A673 (cell line): ENCODE measurements at regions not wholly inside any gene's neighbourhood (a gene's known extent, or its start where the extent isn't known, plus 50 kb on each side); places are given as distances from the start of the nearest gene placed in this dataset.

Experiments used
- CTCF ChIP-seq: fragments of 300-800, 200-600 bp; sonication (generic); conservative IDR thresholded peaks from 2 replicates; pipeline ENCODE4 v1.5.1; 2017; ENCODE audit warnings: low read depth, mild to moderate bottlenecking, antibody characterized with exemption, low read length, moderate library complexity, mixed read lengths
- EZH2 ChIP-seq: fragments of 200-600 bp; sonication (generic); IDR thresholded peaks from 2 replicates; pipeline ENCODE4 v1.6.1; 2017; ENCODE audit warnings: borderline replicate concordance, low read depth, mild to moderate bottlenecking, mixed read lengths, antibody characterized with exemption, low read length; ENCODE audit not compliant: poor library complexity, severe bottlenecking

GRCh38 chr3:5297895-5298294, 110.4 kb downstream of the EDEM1 start:
- TF ChIP-seq CTCF (no peak), EZH2 (no peak)
